ENCODE measurements at regions not wholly inside any gene's neighbourhood (a gene's known extent, or its start where the extent isn't known, plus 50 kb on each side); places are given as distances from the start of the nearest gene placed in this dataset.
"Not testable (repeated sequence)": the region's sequence is repeated elsewhere in the genome, so short reads cannot be mapped to it uniquely, and the experiment has no call there.

DNA sequence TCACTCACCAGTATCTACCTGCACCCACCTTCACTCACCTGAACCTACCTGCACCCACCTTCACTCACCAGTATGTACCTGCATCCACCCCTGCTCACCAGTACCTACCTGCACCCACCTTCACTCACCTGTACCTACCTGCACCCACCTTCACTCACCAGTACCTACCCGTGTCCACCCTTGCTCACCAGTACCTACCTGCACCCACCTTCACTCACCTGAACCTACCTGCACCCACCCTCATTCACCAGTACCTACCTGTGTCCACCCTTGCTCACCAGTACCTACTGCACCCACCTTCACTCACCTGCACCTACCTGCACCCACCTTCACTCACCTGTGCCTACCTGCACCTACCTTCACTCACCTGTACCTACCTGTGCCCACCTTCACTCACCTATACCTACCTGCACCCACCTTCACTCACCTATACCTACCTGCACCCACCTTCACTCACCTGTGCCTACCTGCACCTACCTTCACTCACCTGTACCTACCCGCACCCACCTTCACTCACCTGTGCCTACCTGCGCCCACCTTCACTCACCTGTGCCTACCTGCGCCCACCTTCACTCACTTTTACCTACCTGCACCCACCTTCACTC, 232.1 kb upstream of the ZFP64 start:
- H3K36me3 ChIP-seq, H3K4me3 Mint-ChIP-seq: not testable (repeated sequence)
- peaks cover 11% of the 10 kb centered on the region for H3K27me3 Mint-ChIP-seq (ENCODE audit: insufficient read depth, low read depth)

DNA sequence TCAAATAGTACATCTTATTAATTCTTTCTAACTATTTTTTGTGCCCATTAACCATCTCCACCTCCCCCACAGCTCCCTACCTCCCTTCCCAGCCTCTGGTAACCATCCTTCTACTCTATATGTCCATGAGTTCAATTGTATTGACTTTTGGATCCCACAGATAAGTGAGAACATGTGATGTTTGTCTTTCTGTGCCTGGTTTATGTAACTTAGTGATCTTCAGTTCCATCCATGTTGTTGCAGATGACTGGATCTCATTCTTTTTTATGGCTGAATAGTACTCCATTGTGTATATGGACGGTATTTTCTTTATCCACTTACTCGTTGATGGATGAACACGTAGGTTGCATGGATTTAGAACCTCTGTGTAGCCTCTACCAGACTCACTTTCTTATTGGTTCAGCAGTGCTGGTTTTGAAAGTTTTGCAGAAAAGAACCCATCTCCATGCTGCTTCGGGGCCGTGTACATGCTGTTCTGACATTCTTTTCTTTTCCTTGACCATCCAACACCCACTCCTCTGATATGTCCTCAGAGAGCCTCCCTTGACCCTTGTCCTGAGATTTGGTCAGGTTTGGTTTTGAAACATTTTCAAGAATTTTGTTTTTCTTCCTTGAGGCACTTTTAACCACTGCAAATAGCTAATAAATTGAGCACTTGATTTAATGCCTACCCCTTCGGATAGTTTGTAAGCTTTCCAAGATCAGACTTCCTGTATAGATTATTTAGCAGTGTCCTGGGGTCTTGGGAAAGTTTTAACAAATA, 231.2 kb upstream of the ZFP64 start:
- Mint-ChIP-seq H3K4me3 (no peak overlapping the region), H3K27me3 (ENCODE audit: insufficient read depth, low read depth) (peaks cover 11% of the 10 kb centered on the region), H3K4me1 (no peaks in the 10 kb centered on the region), H3K9me3 (peaks cover 5% of the 10 kb centered on the region), H3K36me3 (no peaks in the 10 kb centered on the region), H3K27ac (no peak overlapping the region)
- Histone ChIP-seq H3K9ac (no peak overlapping the region), H3K9me3 (ENCODE audit: low read depth) (no peaks in the 10 kb centered on the region), H3K27ac (no peak overlapping the region), H3K4me2 (no peak overlapping the region), H3K4me1 (no peaks in the 10 kb centered on the region), H3K79me2 (ENCODE audit: low read depth) (no peaks in the 10 kb centered on the region), H3K36me3 (no peaks in the 10 kb centered on the region), H2AFZ (replicated peaks) (no peak overlapping the region), H3F3A (ENCODE audit: low read depth) (no peaks in the 10 kb centered on the region), H3K4me3 (no peak overlapping the region), H3K27me3 (no peaks in the 10 kb centered on the region), H4K20me1 (ENCODE audit: low read depth) (no peaks in the 10 kb centered on the region)
- no peak for DNase-seq (ENCODE audit: low spot score)
- TF ChIP-seq EZH2 (IDR thresholded peaks at IDR 0.05) (no peak), EZH2phosphoT487 (IDR thresholded peaks at IDR 0.05) (no peak)

More for the DNA sequence above, 232.1 kb upstream of the ZFP64 start:
- not testable (repeated sequence) for DNase-seq (ENCODE audit: low spot score); H4K20me1 ChIP-seq (ENCODE audit: low read depth); H3K4me1 ChIP-seq; H3K27ac Mint-ChIP-seq; H3K9ac ChIP-seq; H3K4me3 ChIP-seq; H3K4me2 ChIP-seq; H3K9me3 Mint-ChIP-seq; H3F3A ChIP-seq (ENCODE audit: low read depth); H3K27ac ChIP-seq; H3K9me3 ChIP-seq (ENCODE audit: low read depth); H3K27me3 ChIP-seq; H3K36me3 Mint-ChIP-seq; H3K79me2 ChIP-seq (ENCODE audit: low read depth); H3K4me1 Mint-ChIP-seq; H2AFZ ChIP-seq (replicated peaks)

DNA sequence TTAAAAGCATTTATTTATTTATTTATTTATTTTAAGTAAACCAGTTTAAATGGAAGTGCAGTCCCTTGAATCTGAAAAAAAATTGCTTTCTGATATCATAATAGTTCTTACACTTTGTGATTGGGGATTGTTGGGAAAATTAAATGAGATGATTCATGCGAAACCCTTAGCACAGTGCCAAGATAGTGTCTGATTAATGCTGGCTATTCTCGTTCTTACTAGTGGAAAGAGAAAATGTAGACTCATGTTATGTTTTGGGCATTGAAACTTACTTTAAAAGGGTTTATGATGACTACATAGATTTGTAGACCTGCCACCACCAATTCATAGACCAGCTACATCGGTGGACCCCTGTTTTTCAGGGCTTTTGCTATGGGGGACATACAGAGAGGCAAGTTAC, 229.2 kb upstream of the ZFP64 start:
- Histone ChIP-seq H3F3A (ENCODE audit: low read depth) (no peaks in the 10 kb centered on the region), H3K79me2 (ENCODE audit: low read depth) (no peaks in the 10 kb centered on the region), H4K20me1 (ENCODE audit: low read depth) (no peaks in the 10 kb centered on the region), H2AFZ (replicated peaks) (no peak overlapping the region), H3K27me3 (no peaks in the 10 kb centered on the region), H3K9me3 (ENCODE audit: low read depth) (no peaks in the 10 kb centered on the region), H3K4me2 (no peak overlapping the region), H3K4me1 (no peaks in the 10 kb centered on the region), H3K27ac (no peak overlapping the region), H3K36me3 (no peaks in the 10 kb centered on the region), H3K4me3 (no peak overlapping the region), H3K9ac (no peak overlapping the region)
- peaks cover 5% of the 10 kb centered on the region for H3K9me3 Mint-ChIP-seq
- no peak overlapping the region for H3K4me3 Mint-ChIP-seq
- H3K27ac Mint-ChIP-seq, result no peak overlapping the region
- H3K36me3 Mint-ChIP-seq, result no peaks in the 10 kb centered on the region
- DNase-seq (ENCODE audit: low spot score), result no peak
- H3K27me3 Mint-ChIP-seq (ENCODE audit: insufficient read depth, low read depth), result peaks cover 11% of the 10 kb centered on the region
- no peaks in the 10 kb centered on the region for H3K4me1 Mint-ChIP-seq
- TF ChIP-seq EZH2phosphoT487 (IDR thresholded peaks at IDR 0.05), result no peak
- TF ChIP-seq, protein P1, sequence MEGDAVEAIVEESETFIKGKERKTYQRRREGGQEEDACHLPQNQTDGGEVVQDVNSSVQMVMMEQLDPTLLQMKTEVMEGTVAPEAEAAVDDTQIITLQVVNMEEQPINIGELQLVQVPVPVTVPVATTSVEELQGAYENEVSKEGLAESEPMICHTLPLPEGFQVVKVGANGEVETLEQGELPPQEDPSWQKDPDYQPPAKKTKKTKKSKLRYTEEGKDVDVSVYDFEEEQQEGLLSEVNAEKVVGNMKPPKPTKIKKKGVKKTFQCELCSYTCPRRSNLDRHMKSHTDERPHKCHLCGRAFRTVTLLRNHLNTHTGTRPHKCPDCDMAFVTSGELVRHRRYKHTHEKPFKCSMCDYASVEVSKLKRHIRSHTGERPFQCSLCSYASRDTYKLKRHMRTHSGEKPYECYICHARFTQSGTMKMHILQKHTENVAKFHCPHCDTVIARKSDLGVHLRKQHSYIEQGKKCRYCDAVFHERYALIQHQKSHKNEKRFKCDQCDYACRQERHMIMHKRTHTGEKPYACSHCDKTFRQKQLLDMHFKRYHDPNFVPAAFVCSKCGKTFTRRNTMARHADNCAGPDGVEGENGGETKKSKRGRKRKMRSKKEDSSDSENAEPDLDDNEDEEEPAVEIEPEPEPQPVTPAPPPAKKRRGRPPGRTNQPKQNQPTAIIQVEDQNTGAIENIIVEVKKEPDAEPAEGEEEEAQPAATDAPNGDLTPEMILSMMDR (IDR thresholded peaks at IDR 0.05), result no peak
- no peak for TF ChIP-seq EZH2 (IDR thresholded peaks at IDR 0.05)

DNA sequence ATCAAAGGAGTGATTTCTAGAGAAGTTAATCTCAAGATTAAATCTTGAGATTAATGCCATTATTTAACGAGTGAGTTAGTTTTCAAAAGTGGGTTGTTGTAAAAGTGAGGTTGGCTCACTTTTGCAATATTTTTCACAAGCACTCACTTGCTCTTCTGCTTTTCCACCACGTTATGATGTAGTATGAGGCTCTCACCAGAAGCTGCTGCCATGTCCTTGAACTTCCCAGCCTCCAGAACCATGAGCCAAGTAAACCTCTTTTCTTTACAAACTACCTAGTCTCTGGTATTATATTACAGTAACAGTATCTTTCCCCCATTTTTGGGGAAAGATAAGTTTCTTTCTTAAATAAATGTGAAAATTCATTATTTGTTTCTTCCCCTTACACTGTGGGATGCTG, 227.6 kb upstream of the ZFP64 start:
- Mint-ChIP-seq H3K4me1 (no peaks in the 10 kb centered on the region), H3K36me3 (no peaks in the 10 kb centered on the region), H3K4me3 (no peak overlapping the region), H3K27ac (no peak overlapping the region), H3K9me3 (peaks cover 3% of the 10 kb centered on the region), H3K27me3 (ENCODE audit: insufficient read depth, low read depth) (peaks cover 6% of the 10 kb centered on the region)
- DNase-seq (ENCODE audit: low spot score), result no peak
- no peak for TF ChIP-seq EZH2phosphoT487 (IDR thresholded peaks at IDR 0.05)
- TF ChIP-seq EZH2 (IDR thresholded peaks at IDR 0.05), result no peak
- TF ChIP-seq, protein P1 (IDR thresholded peaks at IDR 0.05), result no peak
- H3K79me2 ChIP-seq (ENCODE audit: low read depth), result no peaks in the 10 kb centered on the region
- H2AFZ ChIP-seq (replicated peaks), result no peak overlapping the region
- no peaks in the 10 kb centered on the region for H3K27me3 ChIP-seq
- no peaks in the 10 kb centered on the region for H3F3A ChIP-seq (ENCODE audit: low read depth)
- no peak overlapping the region for H3K9ac ChIP-seq
- no peak overlapping the region for H3K4me2 ChIP-seq
- H4K20me1 ChIP-seq (ENCODE audit: low read depth), result no peaks in the 10 kb centered on the region
- no peak overlapping the region for H3K27ac ChIP-seq
- H3K9me3 ChIP-seq (ENCODE audit: low read depth), result no peaks in the 10 kb centered on the region
- H3K36me3 ChIP-seq, result no peaks in the 10 kb centered on the region
- H3K4me1 ChIP-seq, result no peaks in the 10 kb centered on the region
- no peak overlapping the region for H3K4me3 ChIP-seq
